ENCODE measurements at regions not wholly inside any gene's neighbourhood (a gene's known extent, or its start where the extent isn't known, plus 50 kb on each side); places are given as distances from the start of the nearest gene placed in this dataset.

DNA sequence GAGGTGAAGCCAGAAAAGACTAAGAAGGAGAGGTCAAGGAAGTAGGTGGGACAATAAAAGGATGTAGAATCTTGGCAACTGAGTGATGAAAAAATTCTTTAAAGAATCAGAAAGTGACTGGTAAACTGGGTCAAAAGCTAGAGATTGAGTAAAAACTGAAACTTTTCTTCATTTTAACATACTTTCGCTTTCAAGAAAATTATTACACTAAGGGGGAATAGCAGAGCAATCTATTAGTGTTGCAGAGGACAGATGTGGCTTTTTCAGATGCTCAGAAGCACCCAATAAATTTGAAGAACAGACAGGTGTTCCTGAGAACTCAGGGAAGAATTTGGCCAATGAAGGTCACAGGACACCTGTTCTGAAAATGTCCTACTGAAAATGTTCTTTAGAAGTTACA is 805.4 kb upstream of the ALCAM start:
- H3K27me3 ChIP-seq (ENCODE audit: insufficient read depth, low read depth, severe bottlenecking): no peaks in the 10 kb centered on the region
- TF ChIP-seq, protein P1, sequence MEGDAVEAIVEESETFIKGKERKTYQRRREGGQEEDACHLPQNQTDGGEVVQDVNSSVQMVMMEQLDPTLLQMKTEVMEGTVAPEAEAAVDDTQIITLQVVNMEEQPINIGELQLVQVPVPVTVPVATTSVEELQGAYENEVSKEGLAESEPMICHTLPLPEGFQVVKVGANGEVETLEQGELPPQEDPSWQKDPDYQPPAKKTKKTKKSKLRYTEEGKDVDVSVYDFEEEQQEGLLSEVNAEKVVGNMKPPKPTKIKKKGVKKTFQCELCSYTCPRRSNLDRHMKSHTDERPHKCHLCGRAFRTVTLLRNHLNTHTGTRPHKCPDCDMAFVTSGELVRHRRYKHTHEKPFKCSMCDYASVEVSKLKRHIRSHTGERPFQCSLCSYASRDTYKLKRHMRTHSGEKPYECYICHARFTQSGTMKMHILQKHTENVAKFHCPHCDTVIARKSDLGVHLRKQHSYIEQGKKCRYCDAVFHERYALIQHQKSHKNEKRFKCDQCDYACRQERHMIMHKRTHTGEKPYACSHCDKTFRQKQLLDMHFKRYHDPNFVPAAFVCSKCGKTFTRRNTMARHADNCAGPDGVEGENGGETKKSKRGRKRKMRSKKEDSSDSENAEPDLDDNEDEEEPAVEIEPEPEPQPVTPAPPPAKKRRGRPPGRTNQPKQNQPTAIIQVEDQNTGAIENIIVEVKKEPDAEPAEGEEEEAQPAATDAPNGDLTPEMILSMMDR (IDR thresholded peaks at IDR 0.05; ENCODE audit: low read depth, low read length): no peak
- no peaks in the 10 kb centered on the region for H3K36me3 ChIP-seq
- H3K9me3 ChIP-seq (ENCODE audit: severe bottlenecking): no peaks in the 10 kb centered on the region
- DNase-seq: no peak
- no peak overlapping the region for H3K4me3 ChIP-seq (ENCODE audit: low read depth, low read length)
- no peak overlapping the region for H3K27ac ChIP-seq

DNA sequence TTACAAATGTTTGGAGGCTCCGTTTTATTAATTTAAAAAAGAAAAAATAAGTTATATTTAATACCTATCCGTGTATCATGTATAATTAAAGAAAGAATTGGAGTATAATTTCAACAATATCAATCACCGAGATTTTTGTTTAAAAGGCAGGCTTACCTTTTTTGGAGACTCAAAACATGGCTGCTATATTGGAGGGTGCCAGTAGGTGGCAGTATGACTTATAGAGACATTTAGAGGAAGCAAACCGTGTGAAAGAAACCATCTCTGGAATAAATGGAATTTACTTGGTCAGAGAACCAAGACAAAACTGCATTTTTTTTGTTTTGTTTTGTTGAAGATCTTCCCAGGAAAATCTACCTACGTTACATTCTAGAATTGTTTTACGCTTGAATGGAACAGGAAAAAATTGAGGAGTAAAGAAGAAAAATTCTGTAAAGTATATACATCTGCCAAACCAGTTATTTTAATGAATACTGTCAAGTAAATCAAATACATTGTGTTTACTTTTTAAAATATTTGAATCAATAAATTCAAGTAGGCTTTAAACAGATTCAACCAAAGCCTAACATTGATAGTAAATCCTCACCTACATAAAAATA is 802.6 kb upstream of the ALCAM start:
- DNase-seq: peak; percentile 56
- no peak overlapping the region for H3K4me3 ChIP-seq (ENCODE audit: low read depth, low read length)
- H3K27ac ChIP-seq: no peak overlapping the region
- H3K27me3 ChIP-seq (ENCODE audit: insufficient read depth, low read depth, severe bottlenecking): no peaks in the 10 kb centered on the region
- no peaks in the 10 kb centered on the region for H3K36me3 ChIP-seq
- no peaks in the 10 kb centered on the region for H3K9me3 ChIP-seq (ENCODE audit: severe bottlenecking)
- TF ChIP-seq, protein P1 (IDR thresholded peaks at IDR 0.05; ENCODE audit: low read depth, low read length): peak; percentile 53

DNA sequence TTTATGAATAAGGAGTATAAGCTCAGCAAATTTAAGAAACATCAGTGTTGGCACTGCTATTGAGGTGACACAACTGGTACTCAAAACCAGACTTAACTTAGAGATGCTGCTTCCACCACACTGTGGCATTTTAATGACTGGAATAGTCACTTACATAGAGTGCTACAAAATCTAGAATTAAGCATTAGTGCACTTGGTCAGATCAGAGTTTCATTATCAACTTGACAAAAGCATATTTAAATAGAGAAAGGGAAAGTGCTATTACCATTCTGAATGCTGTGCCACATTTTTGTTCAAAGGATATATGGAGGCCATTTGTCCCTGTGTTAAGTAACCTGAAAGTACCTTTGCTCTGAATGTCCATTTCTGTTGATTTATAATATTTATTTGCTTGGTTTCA is 800.7 kb upstream of the ALCAM start:
- TF ChIP-seq, protein P1 (IDR thresholded peaks at IDR 0.05; ENCODE audit: low read depth, low read length): no peak
- no peak overlapping the region for H3K27ac ChIP-seq
- H3K9me3 ChIP-seq (ENCODE audit: severe bottlenecking): no peaks in the 10 kb centered on the region
- DNase-seq: no peak
- H3K36me3 ChIP-seq: no peaks in the 10 kb centered on the region
- no peak overlapping the region for H3K4me3 ChIP-seq (ENCODE audit: low read depth, low read length)
- no peaks in the 10 kb centered on the region for H3K27me3 ChIP-seq (ENCODE audit: insufficient read depth, low read depth, severe bottlenecking)

DNA sequence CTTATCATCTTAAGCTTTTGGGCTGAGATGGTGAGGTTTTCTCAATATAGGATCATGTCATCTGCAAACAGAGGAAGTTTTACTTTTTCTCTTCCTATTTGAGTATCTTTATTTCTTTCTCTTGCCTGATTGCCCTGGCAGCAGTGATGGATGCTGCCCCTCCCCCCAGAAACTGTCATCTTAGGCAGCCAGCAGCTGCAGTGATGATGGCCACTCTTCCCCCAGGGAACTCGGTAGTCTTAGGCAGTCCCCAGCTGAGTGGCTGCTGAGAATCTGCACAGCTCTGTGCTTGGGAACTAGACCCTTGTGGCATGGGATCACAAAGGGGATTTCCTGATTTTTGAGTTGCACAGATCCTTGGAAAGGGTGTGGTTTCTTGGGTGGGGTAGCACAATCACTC is 791.1 kb upstream of the ALCAM start:
- H3K27ac ChIP-seq: no peak overlapping the region
- no peaks in the 10 kb centered on the region for H3K27me3 ChIP-seq (ENCODE audit: insufficient read depth, low read depth, severe bottlenecking)
- H3K9me3 ChIP-seq (ENCODE audit: severe bottlenecking): peaks cover 15% of the 10 kb centered on the region
- H3K4me3 ChIP-seq (ENCODE audit: low read depth, low read length): no peak overlapping the region
- TF ChIP-seq, protein P1 (IDR thresholded peaks at IDR 0.05; ENCODE audit: low read depth, low read length): no peak
- DNase-seq: no peak
- H3K36me3 ChIP-seq: no peaks in the 10 kb centered on the region

DNA sequence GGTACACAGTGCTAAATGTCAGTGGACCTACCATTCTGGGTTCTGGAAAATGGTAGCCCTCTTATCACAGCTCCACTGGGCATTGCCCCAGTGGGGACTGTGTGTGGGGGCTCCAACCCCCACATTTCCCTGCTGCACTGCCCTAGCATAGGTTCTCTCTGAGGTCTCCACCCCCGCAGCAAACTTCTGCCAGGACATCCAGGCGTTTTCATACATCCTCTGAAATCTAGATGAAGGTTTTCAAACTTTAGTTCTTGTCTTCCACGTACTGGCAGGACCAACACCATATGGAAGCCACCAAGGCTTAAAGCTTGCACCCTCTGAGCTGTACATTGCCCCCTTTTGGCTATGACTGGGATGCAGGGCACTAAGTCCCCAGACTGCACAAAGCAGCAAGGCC is 788.2 kb upstream of the ALCAM start:
- Histone ChIP-seq H3K36me3 (no peaks in the 10 kb centered on the region), H3K27ac (no peak overlapping the region), H3K27me3 (ENCODE audit: insufficient read depth, low read depth, severe bottlenecking) (no peaks in the 10 kb centered on the region), H3K9me3 (ENCODE audit: severe bottlenecking) (peaks cover 15% of the 10 kb centered on the region), H3K4me3 (ENCODE audit: low read depth, low read length) (no peak overlapping the region)
- TF ChIP-seq, protein P1 (IDR thresholded peaks at IDR 0.05; ENCODE audit: low read depth, low read length): no peak
- DNase-seq: no peak

DNA sequence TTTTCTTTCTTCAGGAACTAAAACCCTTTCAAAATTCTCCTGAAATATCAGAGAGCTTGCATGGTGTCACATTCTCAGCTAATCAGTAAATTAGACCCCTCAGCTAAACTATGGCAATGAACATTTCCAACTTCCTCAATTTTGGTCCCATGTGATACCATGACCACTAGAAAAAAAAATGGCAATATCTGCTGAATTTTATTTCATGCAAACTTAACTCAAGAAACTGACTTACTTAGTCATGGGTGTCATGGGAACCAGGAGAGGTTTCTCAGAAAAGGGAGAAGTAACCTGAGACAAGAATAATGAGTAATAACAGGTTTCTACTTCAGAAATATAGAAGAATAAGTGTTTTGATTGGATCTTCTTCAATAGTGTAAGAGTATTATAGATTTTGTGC is 784.6 kb upstream of the ALCAM start:
- no peak for DNase-seq
- Histone ChIP-seq H3K4me3 (ENCODE audit: low read depth, low read length) (no peak overlapping the region), H3K27ac (no peak overlapping the region), H3K36me3 (no peaks in the 10 kb centered on the region), H3K27me3 (ENCODE audit: insufficient read depth, low read depth, severe bottlenecking) (no peaks in the 10 kb centered on the region), H3K9me3 (ENCODE audit: severe bottlenecking) (peaks cover 14% of the 10 kb centered on the region)
- TF ChIP-seq, protein P1 (IDR thresholded peaks at IDR 0.05; ENCODE audit: low read depth, low read length): no peak
